Endothelial cell of umbilical vein (primary cell): ENCODE measurements at regions not wholly inside any gene's neighbourhood (a gene's known extent, or its start where the extent isn't known, plus 50 kb on each side); places are given as distances from the start of the nearest gene placed in this dataset.

Experiments
- BruUV-seq: library from RNA; stranded (reverse); fragments of 400-500 nt; replicated peaks from 2 replicates; lab custom pipeline; 2021; lab: Mats Ljungman, UMichigan
- CTCF ChIA-PET: fragments of 300-600, 350-600 bp; sonication (Branson Sonifier 250); formaldehyde crosslinking; loops from one replicate; lab custom pipeline; 2021; ENCODE audit warnings: antibody characterized with exemption, inconsistent platforms; lab: Charles Lee
- POLR2A ChIA-PET: fragments of 300-600, 350-600 bp; sonication (Branson Sonifier 250); formaldehyde crosslinking; loops from one replicate; lab custom pipeline; 2021; ENCODE audit warnings: antibody characterized with exemption, inconsistent platforms; lab: Charles Lee
- DNase-seq: peaks from one replicate; pipeline ENCODE4 v3.0.0-alpha.2; 2011; ENCODE audit warnings: low read depth, low spot score
- FAIRE-seq: peaks from 2 replicates; lab custom pipeline; 2011; peaks lifted over from hg19 to GRCh38; lab: Jason Lieb, UNC
- H2AFZ ChIP-seq: 2 replicates; pipeline ENCODE4 v1.6.0; 2012; ENCODE audit warnings: low read depth, low read length, control low read depth, inconsistent platforms
- H3K27ac ChIP-seq: 2 replicates; pipeline ENCODE4 v1.5.1; 2011; ENCODE audit warnings: low read depth, mild to moderate bottlenecking, control low read depth, low read length, moderate library complexity; ENCODE audit not compliant: insufficient read depth
- H3K27me3 ChIP-seq, 2 experiments: 2 replicates each; pipeline versions ENCODE4 v1.6.0 to v1.6.1; 2011; ENCODE audit warnings: low read length in 2 of 2, mixed read lengths in 1 of 2; ENCODE audit not compliant: control insufficient read depth in 2 of 2, insufficient read depth in 2 of 2
- H3K36me3 ChIP-seq, 2 experiments: 2 replicates in 1 of 2; 3 replicates in 1 of 2; pipeline ENCODE4 v1.5.1; 2011; ENCODE audit warnings: low read length in 2 of 2, mild to moderate bottlenecking in 1 of 2, moderate library complexity in 1 of 2; ENCODE audit not compliant: control insufficient read depth in 2 of 2, insufficient read depth in 2 of 2; ENCODE audit errors: extremely low read depth in 1 of 2
- H3K4me1 ChIP-seq: 3 replicates; pipeline ENCODE4 v1.5.1; 2011; ENCODE audit warnings: mild to moderate bottlenecking, low read length; ENCODE audit not compliant: control insufficient read depth, insufficient read depth; ENCODE audit errors: extremely low read depth
- H3K4me2 ChIP-seq: 2 replicates; pipeline ENCODE4 v1.6.1; 2011; ENCODE audit warnings: low read length, control low read depth, mixed read lengths; ENCODE audit not compliant: insufficient read depth
- H3K4me3 ChIP-seq, 3 experiments: fragments of 200-600 bp in 1 of 3; sonication (generic), shearing (Covaris generic) in 1 of 3; replicated peaks in 1 of 3; 2 replicates each; pipeline ENCODE4 v1.5.1; 2011 to 2016; ENCODE audit warnings: control low read depth in 3 of 3, low read length in 3 of 3, mild to moderate bottlenecking in 2 of 3, inconsistent platforms in 1 of 3, low read depth in 1 of 3, moderate library complexity in 1 of 3; ENCODE audit not compliant: insufficient read depth in 1 of 3
- H3K79me2 ChIP-seq: 2 replicates; pipeline ENCODE4 v1.6.0; 2012; ENCODE audit warnings: low read length, inconsistent platforms; ENCODE audit not compliant: control insufficient read depth, insufficient read depth
- H3K9ac ChIP-seq: replicated peaks from 2 replicates; pipeline ENCODE3; 2011; ENCODE audit warnings: low read length, control low read depth; ENCODE audit not compliant: insufficient read depth; ENCODE audit errors: extremely low read depth
- H3K9me1 ChIP-seq: replicated peaks from 3 replicates; pipeline ENCODE4 v1.6.0; 2011; ENCODE audit warnings: mild to moderate bottlenecking, low read length; ENCODE audit not compliant: control insufficient read depth, insufficient read depth; ENCODE audit errors: extremely low read depth
- H3K9me3 ChIP-seq: replicated peaks from 2 replicates; pipeline ENCODE4 v1.5.1; 2012; ENCODE audit warnings: low read length, inconsistent platforms; ENCODE audit not compliant: control insufficient read depth, insufficient read depth
- H4K20me1 ChIP-seq: replicated peaks from 2 replicates; pipeline ENCODE3; 2011; ENCODE audit warnings: mild to moderate bottlenecking, low read length; ENCODE audit not compliant: control insufficient read depth, insufficient read depth; ENCODE audit errors: extremely low read depth
- CTCF ChIP-seq, 2 donors: IDR thresholded peaks; 1 replicate in 1 of 2; 2 replicates in 1 of 2; pipeline ENCODE4 v1.5.1; 2011; ENCODE audit warnings: low read length in 2 of 2, mild to moderate bottlenecking in 2 of 2, moderate library complexity in 2 of 2, control low read depth in 1 of 2, inconsistent platforms in 1 of 2, low read depth in 1 of 2; ENCODE audit not compliant: insufficient read depth in 1 of 2; ENCODE audit errors: extremely low read depth in 1 of 2
- EZH2 ChIP-seq: IDR thresholded peaks from 2 replicates; pipeline ENCODE4 v1.6.1; 2012; ENCODE audit warnings: borderline replicate concordance, low read depth, mild to moderate bottlenecking, moderate library complexity, low read length, inconsistent platforms; ENCODE audit not compliant: severe bottlenecking
- FOS ChIP-seq: IDR thresholded peaks from 2 replicates; pipeline ENCODE4 v1.6.1; 2011; ENCODE audit warnings: mild to moderate bottlenecking, low read length, moderate library complexity, borderline replicate concordance; ENCODE audit not compliant: insufficient read depth
- GATA2 ChIP-seq: IDR thresholded peaks from 2 replicates; pipeline ENCODE4 v1.7.0; 2011; ENCODE audit warnings: low read depth, mild to moderate bottlenecking, moderate library complexity, mixed read lengths, low read length; ENCODE audit not compliant: insufficient read length, insufficient read depth
- JUN ChIP-seq: IDR thresholded peaks from 2 replicates; pipeline ENCODE4 v1.6.1; 2011; ENCODE audit warnings: borderline replicate concordance, low read depth; ENCODE audit not compliant: insufficient read length, insufficient read depth
- MYC ChIP-seq: IDR thresholded peaks from one replicate; pipeline ENCODE4 v1.6.1; 2011; ENCODE audit warnings: mild to moderate bottlenecking, low read depth, low read length
- POLR2A ChIP-seq: IDR thresholded peaks from 2 replicates; pipeline ENCODE4 v1.6.1; 2012; ENCODE audit warnings: low read depth, mild to moderate bottlenecking, control low read depth, low read length
- POLR2AphosphoS5 ChIP-seq: IDR thresholded peaks from 2 replicates; pipeline ENCODE4 v1.6.1; 2012; ENCODE audit warnings: low read depth, mild to moderate bottlenecking, control low read depth, low read length, moderate library complexity; ENCODE audit not compliant: insufficient read depth
- dilution Hi-C: fragments of 300-500 bp; cut with MboI; formaldehyde crosslinking; loops from one replicate; pipeline ENCODE4 v1.15.0; 2019; ENCODE audit warnings: low sequenced_read_pairs; ENCODE audit not compliant: extremely low pct_ligation_motif_present
- intact Hi-C: fragments of 100-400 bp; cut with micrococcal nuclease; formaldehyde crosslinking; loops from one replicate; pipeline ENCODE4 v1.10.0; 2022
- TF ChIP-seq, protein P1 (sequence below): IDR thresholded peaks from 2 replicates; pipeline ENCODE4 v1.6.1; 2011; ENCODE audit not compliant: insufficient read depth, insufficient read length

DNA sequence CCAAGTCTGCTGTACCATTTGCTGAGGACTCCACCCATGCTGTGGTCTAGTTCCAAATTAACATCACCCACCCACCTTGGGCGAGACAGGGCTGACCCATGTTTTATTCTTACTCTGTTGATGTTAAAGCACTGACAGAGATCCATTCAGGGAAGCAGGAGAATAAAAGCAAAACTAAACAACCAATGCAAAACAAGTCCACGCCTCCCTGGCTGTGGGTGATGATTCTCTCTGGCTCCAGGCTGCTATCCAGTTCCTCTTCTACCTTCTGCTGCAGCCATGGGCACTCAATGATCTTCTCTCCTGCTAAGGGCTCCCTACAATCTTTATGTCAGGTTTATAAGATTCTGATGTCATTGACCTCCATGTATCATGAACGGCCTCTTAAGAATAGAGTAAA lies 786.6 kb upstream of the ID2 start:
- H3K4me2 ChIP-seq, result no peak overlapping the region
- TF ChIP-seq POLR2AphosphoS5, result no peak
- TF ChIP-seq GATA2, result no peak
- no peak for TF ChIP-seq POLR2A
- no peak for TF ChIP-seq MYC
- no peak for TF ChIP-seq FOS
- TF ChIP-seq, protein P1, sequence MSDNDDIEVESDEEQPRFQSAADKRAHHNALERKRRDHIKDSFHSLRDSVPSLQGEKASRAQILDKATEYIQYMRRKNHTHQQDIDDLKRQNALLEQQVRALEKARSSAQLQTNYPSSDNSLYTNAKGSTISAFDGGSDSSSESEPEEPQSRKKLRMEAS, result no peak
- TF ChIP-seq EZH2, result no peak
- no peak for TF ChIP-seq JUN
- no peak for TF ChIP-seq CTCF (IDR thresholded peaks at IDR 0.05; ENCODE audit: extremely low read depth in 1 of 2, insufficient read depth in 1 of 2, low read depth in 1 of 2, low read length in 2 of 2)
- H3K79me2 ChIP-seq, result no peaks in the 10 kb centered on the region
- dilution Hi-C loops (no loop called here), intact Hi-C loops (no loop called here)
- ChIA-PET POLR2A (no interaction called here), CTCF (no interaction called here)
- H4K20me1 ChIP-seq, result no peaks in the 10 kb centered on the region
- H3K9ac ChIP-seq, result no peak overlapping the region
- H3K27ac ChIP-seq, result no peak overlapping the region
- H3K36me3 ChIP-seq, result no peaks in the 10 kb centered on the region
- H3K9me1 ChIP-seq, result no peaks in the 10 kb centered on the region
- DNase-seq (no peak), FAIRE-seq (no peak)
- no peaks in the 10 kb centered on the region for H3K4me1 ChIP-seq
- no peaks in the 10 kb centered on the region for H3K27me3 ChIP-seq
- no peak overlapping the region for H2AFZ ChIP-seq
- BruUV-seq, result no TSS peak
- no peak overlapping the region for H3K4me3 ChIP-seq
- H3K9me3 ChIP-seq, result peaks cover 2% of the 10 kb centered on the region
